T-helper 17 cell (primary cell): ENCODE measurements at regions not wholly inside any gene's neighbourhood (a gene's known extent, or its start where the extent isn't known, plus 50 kb on each side); places are given as distances from the start of the nearest gene placed in this dataset.

Source experiments
- ATAC-seq: fragments of 150-1000 bp; cut with Tn5 transposase; 2 replicates; pipeline ENCODE4 v1.10.0; 2021; ENCODE audit warnings: mild to moderate bottlenecking, moderate library complexity
- DNase-seq, 3 donors: peaks; one replicate each; pipeline versions ENCODE4 v3.0.0 to v3.0.0-alpha.2; 2020 to 2021
- H3K9me3 ChIP-seq: one replicate; pipeline ENCODE4 v1.7.0; 2013; ENCODE audit warnings: low read length, mild to moderate bottlenecking; ENCODE audit not compliant: control insufficient read depth, poor library complexity, severe bottlenecking
- H3K27ac Mint-ChIP-seq: one replicate; pipeline ENCODE4 v1.8.0; 2022; ENCODE audit warnings: mild to moderate bottlenecking, moderate library complexity, mixed read lengths
- H3K27me3 Mint-ChIP-seq: one replicate; pipeline ENCODE4 v1.8.0; 2022; ENCODE audit warnings: mixed read lengths
- H3K36me3 Mint-ChIP-seq: one replicate; pipeline ENCODE4 v1.8.0; 2022; ENCODE audit warnings: low read depth, mixed read lengths
- H3K4me1 Mint-ChIP-seq: one replicate; pipeline ENCODE4 v1.8.0; 2022; ENCODE audit warnings: mild to moderate bottlenecking, mixed read lengths
- H3K4me3 Mint-ChIP-seq: one replicate; pipeline ENCODE4 v1.8.0; 2022; ENCODE audit warnings: mild to moderate bottlenecking, moderate library complexity, mixed read lengths

- Mint-ChIP-seq H3K4me1 (no peaks in the 10 kb centered on the region), H3K4me3 (no peak overlapping the region), H3K27me3 (no peaks in the 10 kb centered on the region), H3K27ac (no peak overlapping the region), H3K36me3 (no peaks in the 10 kb centered on the region)
- DNase-seq (no peak), ATAC-seq (no peak)
- H3K9me3 ChIP-seq: no peaks in the 10 kb centered on the region
Observed at GRCh38 chr1:105909811-105910210, 1146.7 kb upstream of the PRMT6 start.

- no peaks in the 10 kb centered on the region for H3K4me1 Mint-ChIP-seq
- no peaks in the 10 kb centered on the region for H3K27me3 Mint-ChIP-seq
- H3K9me3 ChIP-seq: no peaks in the 10 kb centered on the region
- no peaks in the 10 kb centered on the region for H3K36me3 Mint-ChIP-seq
- H3K27ac Mint-ChIP-seq: no peak overlapping the region
- ATAC-seq (no peak), DNase-seq (no peak)
- H3K4me3 Mint-ChIP-seq: no peak overlapping the region
Observed at GRCh38 chr1:105914403-105914802, 1142.1 kb upstream of the PRMT6 start.

GRCh38 chr1:105934806-105935205 lies 1121.7 kb upstream of the PRMT6 start:
- no peaks in the 10 kb centered on the region for H3K9me3 ChIP-seq
- DNase-seq (no peak), ATAC-seq (no peak)
- Mint-ChIP-seq H3K27me3 (no peaks in the 10 kb centered on the region), H3K36me3 (no peaks in the 10 kb centered on the region), H3K4me1 (no peaks in the 10 kb centered on the region), H3K4me3 (no peak overlapping the region), H3K27ac (no peak overlapping the region)

GRCh38 chr1:105964879-105965278 lies 1091.6 kb upstream of the PRMT6 start:
- Mint-ChIP-seq H3K36me3 (no peaks in the 10 kb centered on the region), H3K4me1 (no peaks in the 10 kb centered on the region), H3K27me3 (no peaks in the 10 kb centered on the region), H3K4me3 (no peak overlapping the region), H3K27ac (no peak overlapping the region)
- no peaks in the 10 kb centered on the region for H3K9me3 ChIP-seq
- DNase-seq (no peak), ATAC-seq (no peak)

GRCh38 chr1:105997516-105997915 lies 1059.0 kb upstream of the PRMT6 start:
- H3K9me3 ChIP-seq: no peaks in the 10 kb centered on the region
- Mint-ChIP-seq H3K27ac (no peak overlapping the region), H3K36me3 (no peaks in the 10 kb centered on the region), H3K4me3 (no peak overlapping the region), H3K27me3 (no peaks in the 10 kb centered on the region), H3K4me1 (no peaks in the 10 kb centered on the region)
- ATAC-seq (no peak), DNase-seq (no peak)

- ATAC-seq: no peak
- no peak overlapping the region for H3K27ac Mint-ChIP-seq
- no peaks in the 10 kb centered on the region for H3K9me3 ChIP-seq
- no peak overlapping the region for H3K4me3 Mint-ChIP-seq
- no peaks in the 10 kb centered on the region for H3K27me3 Mint-ChIP-seq
- no peaks in the 10 kb centered on the region for H3K4me1 Mint-ChIP-seq
- no peaks in the 10 kb centered on the region for H3K36me3 Mint-ChIP-seq
- no peak for DNase-seq
Observed at GRCh38 chr1:106022312-106022902, 1034.1 kb upstream of the PRMT6 start.

GRCh38 chr1:106027871-106028270 lies 1028.6 kb upstream of the PRMT6 start:
- H3K27me3 Mint-ChIP-seq: no peaks in the 10 kb centered on the region
- H3K4me1 Mint-ChIP-seq: no peaks in the 10 kb centered on the region
- no peak overlapping the region for H3K4me3 Mint-ChIP-seq
- ATAC-seq (no peak), DNase-seq (no peak)
- H3K36me3 Mint-ChIP-seq: no peaks in the 10 kb centered on the region
- H3K9me3 ChIP-seq: no peaks in the 10 kb centered on the region
- no peak overlapping the region for H3K27ac Mint-ChIP-seq

GRCh38 chr1:106037526-106037925 lies 1018.9 kb upstream of the PRMT6 start:
- Mint-ChIP-seq H3K27ac (no peak overlapping the region), H3K4me1 (no peaks in the 10 kb centered on the region), H3K36me3 (no peaks in the 10 kb centered on the region), H3K4me3 (no peak overlapping the region), H3K27me3 (no peaks in the 10 kb centered on the region)
- no peak for DNase-seq
- peaks cover 4% of the 10 kb centered on the region for H3K9me3 ChIP-seq
- ATAC-seq: no peak

DNA sequence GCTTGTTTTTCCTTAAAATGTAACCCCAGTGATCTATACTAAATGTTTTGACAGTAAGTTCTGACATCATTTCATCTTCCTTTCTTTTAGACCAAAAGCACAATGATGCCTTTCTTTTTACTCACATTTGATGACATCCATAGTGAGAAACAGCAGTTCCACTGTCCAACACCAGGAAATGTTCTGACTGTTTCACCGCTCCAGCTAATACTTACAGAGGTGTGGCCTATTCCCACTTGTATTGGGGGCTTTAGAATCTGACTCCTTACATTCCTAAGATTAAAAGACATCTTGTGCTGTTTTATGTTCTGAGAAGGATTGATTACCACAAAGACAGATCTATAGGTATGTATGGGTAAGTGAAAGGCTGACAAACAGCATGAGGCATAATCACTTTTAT lies 1018.2 kb upstream of the PRMT6 start:
- no peak for DNase-seq
- Mint-ChIP-seq H3K4me3 (no peak overlapping the region), H3K27me3 (no peaks in the 10 kb centered on the region), H3K27ac (no peak overlapping the region), H3K36me3 (no peaks in the 10 kb centered on the region), H3K4me1 (no peaks in the 10 kb centered on the region)
- ATAC-seq: no peak
- peaks cover 4% of the 10 kb centered on the region for H3K9me3 ChIP-seq

- Mint-ChIP-seq H3K4me3 (no peak overlapping the region), H3K27ac (no peak overlapping the region), H3K36me3 (no peaks in the 10 kb centered on the region), H3K4me1 (no peaks in the 10 kb centered on the region), H3K27me3 (no peaks in the 10 kb centered on the region)
- no peak for ATAC-seq
- DNase-seq: no peak
- peaks cover 4% of the 10 kb centered on the region for H3K9me3 ChIP-seq
Observed at GRCh38 chr1:106043971-106044370, 1012.5 kb upstream of the PRMT6 start.

- Mint-ChIP-seq H3K4me1 (no peaks in the 10 kb centered on the region), H3K4me3 (no peak overlapping the region), H3K36me3 (no peaks in the 10 kb centered on the region), H3K27me3 (no peaks in the 10 kb centered on the region), H3K27ac (no peak overlapping the region)
- ATAC-seq: no peak
- no peak for DNase-seq
- no peaks in the 10 kb centered on the region for H3K9me3 ChIP-seq
Observed at GRCh38 chr1:106047210-106047609, 1009.3 kb upstream of the PRMT6 start.

DNA sequence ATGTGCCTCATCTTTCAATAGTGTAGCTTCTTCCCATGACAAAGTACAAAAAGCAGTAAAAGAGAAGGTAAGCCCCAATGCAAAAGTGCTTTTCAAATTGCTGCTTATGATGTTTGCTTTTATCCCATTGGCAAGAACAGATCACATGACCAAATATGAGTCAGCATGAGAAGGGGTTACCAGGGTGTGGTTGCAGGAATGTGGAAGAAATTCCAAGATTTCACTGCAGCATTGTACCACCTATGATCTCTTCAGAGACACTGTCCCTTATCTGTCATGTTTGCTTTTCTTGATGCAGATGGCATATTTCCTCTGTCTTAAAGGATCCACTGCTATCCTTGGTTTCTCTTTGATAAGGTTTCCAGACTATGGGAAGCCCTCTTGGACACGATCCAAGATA lies 1006.9 kb upstream of the PRMT6 start:
- no peaks in the 10 kb centered on the region for H3K36me3 Mint-ChIP-seq
- no peak overlapping the region for H3K27ac Mint-ChIP-seq
- H3K4me3 Mint-ChIP-seq: no peak overlapping the region
- no peaks in the 10 kb centered on the region for H3K9me3 ChIP-seq
- H3K4me1 Mint-ChIP-seq: no peaks in the 10 kb centered on the region
- no peak for DNase-seq
- no peak for ATAC-seq
- H3K27me3 Mint-ChIP-seq: no peaks in the 10 kb centered on the region

GRCh38 chr1:106055855-106056254 lies 1000.6 kb upstream of the PRMT6 start:
- no peaks in the 10 kb centered on the region for H3K27me3 Mint-ChIP-seq
- no peaks in the 10 kb centered on the region for H3K4me1 Mint-ChIP-seq
- DNase-seq (no peak), ATAC-seq (no peak)
- no peak overlapping the region for H3K4me3 Mint-ChIP-seq
- no peaks in the 10 kb centered on the region for H3K9me3 ChIP-seq
- no peak overlapping the region for H3K27ac Mint-ChIP-seq
- H3K36me3 Mint-ChIP-seq: no peaks in the 10 kb centered on the region

GRCh38 chr1:106061586-106062495 lies 994.6 kb upstream of the PRMT6 start:
- no peak overlapping the region for H3K27ac Mint-ChIP-seq
- no peaks in the 10 kb centered on the region for H3K9me3 ChIP-seq
- no peak overlapping the region for H3K4me3 Mint-ChIP-seq
- no peak for DNase-seq
- no peak for ATAC-seq
- H3K27me3 Mint-ChIP-seq: no peaks in the 10 kb centered on the region
- H3K4me1 Mint-ChIP-seq: no peaks in the 10 kb centered on the region
- H3K36me3 Mint-ChIP-seq: no peaks in the 10 kb centered on the region
